B cell (primary cell): ENCODE measurements at regions not wholly inside any gene's neighbourhood (a gene's known extent, or its start where the extent isn't known, plus 50 kb on each side); places are given as distances from the start of the nearest gene placed in this dataset.

Source experiments
- ATAC-seq: fragments of 200-7000 bp; cut with Tn5 transposase; one replicate; pipeline ENCODE4 v1.10.0; 2021; ENCODE audit warnings: low read depth, mild to moderate bottlenecking, moderate number of reproducible peaks, moderate library complexity
- CTCF ChIA-PET: fragments of 350-600 bp; sonication (Branson Sonifier 250); formaldehyde crosslinking; loops from one replicate; lab custom pipeline; 2021; ENCODE audit warnings: antibody characterized with exemption, inconsistent platforms; lab: Charles Lee
- POLR2A ChIA-PET: fragments of 350-600 bp; sonication (Branson Sonifier 250); formaldehyde crosslinking; loops from one replicate; lab custom pipeline; 2021; ENCODE audit warnings: antibody characterized with exemption; lab: Charles Lee
- DNase-seq: peaks from one replicate; pipeline ENCODE4 v3.0.0; 2013
- H2AFZ ChIP-seq: 2 replicates; pipeline ENCODE4 v1.6.1; 2012; ENCODE audit warnings: mild to moderate bottlenecking, low read depth, low read length; ENCODE audit not compliant: insufficient read depth, poor library complexity, severe bottlenecking
- H3K27ac ChIP-seq, 2 donors: 1 replicate in 1 of 2; 2 replicates in 1 of 2; pipeline ENCODE4 v1.5.1; 2012 to 2013; ENCODE audit warnings: low read length in 2 of 2, mild to moderate bottlenecking in 2 of 2, moderate library complexity in 1 of 2
- H3K27me3 ChIP-seq, 4 experiments: fragments of 200-600 bp in 1 of 4; sonication (generic) in 1 of 4; replicated peaks in 1 of 4; 1 replicate in 2 of 4; 2 replicates in 2 of 4; pipeline versions ENCODE4 v1.6.1 to v1.7.0; 2013 to 2016; ENCODE audit warnings: low read length in 3 of 4, mild to moderate bottlenecking in 2 of 4, mixed read lengths in 1 of 4, moderate library complexity in 1 of 4; ENCODE audit not compliant: insufficient read depth in 4 of 4, control insufficient read depth in 3 of 4; ENCODE audit errors: control extremely low read depth in 1 of 4
- H3K36me3 ChIP-seq, 2 experiments: replicated peaks in 1 of 2; 1 replicate in 1 of 2; 2 replicates in 1 of 2; pipeline versions ENCODE4 v1.6.1 to v1.7.1; 2013; ENCODE audit warnings: low read length in 1 of 2; ENCODE audit not compliant: insufficient read depth in 2 of 2, control insufficient read depth in 1 of 2; ENCODE audit errors: control extremely low read depth in 1 of 2, extremely low read depth in 1 of 2
- H3K4me1 ChIP-seq, 2 donors: fragments of 200-600 bp in 1 of 2; sonication (generic) in 1 of 2; 1 replicate in 1 of 2; 2 replicates in 1 of 2; pipeline versions ENCODE4 v1.5.1 to v1.6.1; 2013 to 2017; ENCODE audit warnings: low read length in 2 of 2; ENCODE audit not compliant: control insufficient read depth in 2 of 2, insufficient read depth in 2 of 2
- H3K4me2 ChIP-seq: replicated peaks from 2 replicates; pipeline ENCODE3; 2012; ENCODE audit warnings: mild to moderate bottlenecking, low read depth, low read length; ENCODE audit not compliant: poor library complexity, severe bottlenecking
- H3K4me3 ChIP-seq, 5 experiments: fragments of 200-600 bp in 1 of 5; sonication (generic) in 1 of 5; 1 replicate in 3 of 5; 2 replicates in 2 of 5; pipeline versions ENCODE4 v1.5.1 to v1.7.0; 2011 to 2016; ENCODE audit warnings: low read length in 4 of 5, mild to moderate bottlenecking in 4 of 5, low read depth in 2 of 5, control low read depth in 1 of 5, moderate library complexity in 1 of 5; ENCODE audit not compliant: insufficient read depth in 1 of 5; ENCODE audit errors: control extremely low read depth in 1 of 5, extremely low read depth in 1 of 5
- H3K79me2 ChIP-seq: fragments of 200-600 bp; sonication (generic); one replicate; pipeline ENCODE4 v1.6.0; 2016; ENCODE audit warnings: low read length; ENCODE audit not compliant: control insufficient read depth, insufficient read depth
- H3K9ac ChIP-seq: fragments of 200-600 bp; sonication (generic); 2 replicates; pipeline ENCODE4 v1.6.1; 2017; ENCODE audit warnings: mild to moderate bottlenecking, low read length, moderate library complexity
- H3K9me3 ChIP-seq, 3 donors: one replicate each; pipeline versions ENCODE4 v1.6.1 to v1.7.1; 2013; ENCODE audit warnings: low read length in 2 of 3; ENCODE audit not compliant: control insufficient read depth in 2 of 3, insufficient read depth in 1 of 3; ENCODE audit errors: control extremely low read depth in 1 of 3
- H4K20me1 ChIP-seq: 2 replicates; pipeline ENCODE4 v1.6.0; 2012; ENCODE audit warnings: mild to moderate bottlenecking, low read length; ENCODE audit not compliant: insufficient read depth, control insufficient read depth, poor library complexity, severe bottlenecking
- H3K27ac Mint-ChIP-seq: one replicate; pipeline ENCODE4 v1.8.0; 2021; ENCODE audit warnings: mixed read lengths
- H3K27me3 Mint-ChIP-seq: one replicate; pipeline ENCODE4 v1.8.0; 2021; ENCODE audit warnings: mixed read lengths
- H3K4me1 Mint-ChIP-seq: one replicate; pipeline ENCODE4 v1.8.0; 2021; ENCODE audit warnings: mixed read lengths
- H3K4me3 Mint-ChIP-seq: one replicate; pipeline ENCODE4 v1.8.0; 2021; ENCODE audit warnings: mixed read lengths
- H3K9me3 Mint-ChIP-seq: one replicate; pipeline ENCODE4 v1.8.0; 2022; ENCODE audit warnings: mixed read lengths; ENCODE audit not compliant: insufficient read depth
- CTCF ChIP-seq: fragments of 200-600 bp; IDR thresholded peaks from one replicate; pipeline ENCODE4 v1.8.0; 2022; ENCODE audit warnings: antibody characterized with exemption, mild to moderate bottlenecking
- EZH2 ChIP-seq: IDR thresholded peaks from 2 replicates; pipeline ENCODE4 v1.6.1; 2012; ENCODE audit warnings: borderline replicate concordance, low read depth, mild to moderate bottlenecking, moderate library complexity, low read length; ENCODE audit not compliant: insufficient read depth, poor library complexity, severe bottlenecking
- WGBS: methylation state at CpG from one replicate; pipeline ENCODE4 v1.1.5; 2013; ENCODE audit warnings: missing lambda C conversion rate; ENCODE audit not compliant: insufficient coverage; 5-methylcytosine and 5-hydroxymethylcytosine counted together
- intact Hi-C: fragments of 100-400 bp; cut with micrococcal nuclease; formaldehyde crosslinking; loops from one replicate; pipeline ENCODE4 v1.10.0; 2022

- Histone ChIP-seq H3K4me1 (no peaks in the 10 kb centered on the region), H3K9ac (no peak overlapping the region), H3K79me2 (no peaks in the 10 kb centered on the region), H3K36me3 (no peaks in the 10 kb centered on the region), H4K20me1 (no peaks in the 10 kb centered on the region), H3K27ac (no peak overlapping the region), H3K4me2 (no peak overlapping the region), H2AFZ (no peak overlapping the region), H3K27me3 (no peaks in the 10 kb centered on the region), H3K9me3 (peaks cover 0 to 4% (median 0%) of the 10 kb centered on the region in 3 donors), H3K4me3 (no peak overlapping the region)
- ATAC-seq: no peak
- Mint-ChIP-seq H3K4me1 (no peaks in the 10 kb centered on the region), H3K27me3 (peaks cover 9% of the 10 kb centered on the region), H3K9me3 (no peaks in the 10 kb centered on the region), H3K27ac (no peak overlapping the region), H3K4me3 (no peak overlapping the region)
- no peak for DNase-seq
- WGBS: 100% methylated on average over 3 of the region's 4 CpGs
- CTCF ChIA-PET: interaction anchor here (0.7 kb wide), 1 partner anchor 9 kb away, joined by 4 read pairs; no protein-coding TSS in a partner anchor
- intact Hi-C loops: no loop called here
- POLR2A ChIA-PET: no interaction called here
- TF ChIP-seq EZH2: no peak
- no peak for TF ChIP-seq CTCF
Observed at GRCh38 chr9:2413160-2413805, 208.3 kb upstream of the VLDLR start.

DNA sequence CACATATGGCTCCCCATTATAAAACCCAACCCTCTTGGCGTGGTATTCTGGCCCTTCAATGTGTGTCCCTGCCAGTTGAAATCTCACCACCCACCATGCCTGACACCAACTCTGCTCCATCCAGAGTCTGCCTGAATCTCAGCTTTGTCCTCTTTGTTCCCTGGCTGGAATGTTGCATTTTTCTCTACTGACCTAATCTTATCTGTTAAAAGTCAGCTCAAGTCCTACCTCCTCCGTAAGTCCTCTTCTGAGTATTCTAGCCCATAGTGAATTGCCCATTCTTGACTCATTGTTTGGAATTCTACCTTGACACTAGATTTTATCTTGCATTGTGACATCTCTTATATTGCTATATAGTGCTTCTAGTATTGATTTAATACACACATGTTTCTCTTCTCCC is 207.1 kb upstream of the VLDLR start:
- H3K9ac ChIP-seq: no peak overlapping the region
- peaks cover 0 to 4% (median 0%) of the 10 kb centered on the region in 3 donors for H3K9me3 ChIP-seq
- no peak overlapping the region for H2AFZ ChIP-seq
- no peaks in the 10 kb centered on the region for H3K79me2 ChIP-seq
- no peak for TF ChIP-seq EZH2
- TF ChIP-seq CTCF: no peak
- no peak overlapping the region for H3K4me3 ChIP-seq
- Mint-ChIP-seq H3K4me3 (no peak overlapping the region), H3K27ac (no peak overlapping the region), H3K27me3 (peaks cover 17% of the 10 kb centered on the region), H3K9me3 (no peaks in the 10 kb centered on the region), H3K4me1 (no peaks in the 10 kb centered on the region)
- peaks cover 0 to 3% (median 1%) of the 10 kb centered on the region in 4 experiments for H3K27me3 ChIP-seq
- no peaks in the 10 kb centered on the region for H4K20me1 ChIP-seq
- H3K4me1 ChIP-seq: no peaks in the 10 kb centered on the region
- WGBS: 100% methylated on average over 1 of the region's 2 CpGs
- DNase-seq (no peak), ATAC-seq (no peak)
- CTCF ChIA-PET: no interaction called here
- no peak overlapping the region for H3K27ac ChIP-seq
- no peaks in the 10 kb centered on the region for H3K36me3 ChIP-seq
- POLR2A ChIA-PET: no interaction called here
- no peak overlapping the region for H3K4me2 ChIP-seq
- intact Hi-C loops: no loop called here
